ENCODE measurements at regions not wholly inside any gene's neighbourhood (a gene's known extent, or its start where the extent isn't known, plus 50 kb on each side); places are given as distances from the start of the nearest gene placed in this dataset.

- Histone ChIP-seq H3K36me3 (replicated peaks in 1 of 2; ENCODE audit: control insufficient read depth in 1 of 2, insufficient read depth in 2 of 2, low read length in 2 of 2) (no peaks in the 10 kb centered on the region), H3K4me2 (replicated peaks; ENCODE audit: extremely low read depth, low read length, poor library complexity, severe bottlenecking) (no peak overlapping the region), H3K9ac (ENCODE audit: insufficient read depth, low read length, poor library complexity, severe bottlenecking) (no peak overlapping the region), H3K4me1 (ENCODE audit: control insufficient read depth in 1 of 2, insufficient read depth in 2 of 2, low read length in 2 of 2) (no peaks in the 10 kb centered on the region), H3K79me2 (ENCODE audit: insufficient read depth, low read length) (no peaks in the 10 kb centered on the region), H4K20me1 (ENCODE audit: insufficient read depth, low read length) (no peaks in the 10 kb centered on the region), H3K27ac (ENCODE audit: low read depth in 1 of 2, low read length in 2 of 2) (no peak overlapping the region), H3K4me3 (replicated peaks in 1 of 3; ENCODE audit: low read depth in 2 of 3, low read length in 3 of 3) (no peak overlapping the region), H3K9me3 (replicated peaks in 1 of 2; ENCODE audit: control insufficient read depth in 1 of 2, insufficient read depth in 1 of 2, low read length in 2 of 2) (no peaks in the 10 kb centered on the region), H3K27me3 (ENCODE audit: control insufficient read depth in 2 of 2, insufficient read depth in 2 of 2, low read length in 2 of 2) (no peaks in the 10 kb centered on the region), H2AFZ (ENCODE audit: insufficient read depth, low read depth, low read length, poor library complexity, severe bottlenecking) (no peak overlapping the region)
- H3K4me1 Mint-ChIP-seq: no peaks in the 10 kb centered on the region
- peaks cover 0 to 8% (median 1%) of the 10 kb centered on the region in 7 donors for H3K9me3 Mint-ChIP-seq
- no peak overlapping the region for H3K27ac Mint-ChIP-seq
- peaks cover 0 to 6% (median 5%) of the 10 kb centered on the region in 3 donors for H3K27me3 Mint-ChIP-seq (ENCODE audit: low read depth in 3 of 3)
- intact Hi-C loops (cut with micrococcal nuclease): no loop called here
- no peak for DNase-seq
- 100% methylated on average over 2 of the region's 2 CpGs for WGBS (ENCODE audit: insufficient coverage)
- no peak overlapping the region for H3K4me3 Mint-ChIP-seq
- TF ChIP-seq CTCF (IDR thresholded peaks at IDR 0.05): no peak
- no peaks in the 10 kb centered on the region for H3K36me3 Mint-ChIP-seq
Observed at GRCh38 chr10:94075506-94075905, 81.8 kb downstream of the PLCE1 start.

GRCh38 chr10:94076325-94076841, 82.7 kb downstream of the PLCE1 start:
- no peak overlapping the region for H3K4me3 Mint-ChIP-seq
- H3K36me3 Mint-ChIP-seq: no peaks in the 10 kb centered on the region
- H3K27me3 ChIP-seq (ENCODE audit: control insufficient read depth in 2 of 2, insufficient read depth in 2 of 2, low read length in 2 of 2): no peaks in the 10 kb centered on the region
- H3K79me2 ChIP-seq (ENCODE audit: insufficient read depth, low read length): no peaks in the 10 kb centered on the region
- 78% methylated on average over 1 of the region's 2 CpGs for WGBS (ENCODE audit: insufficient coverage)
- H3K27ac ChIP-seq (ENCODE audit: low read depth in 1 of 2, low read length in 2 of 2): no peak overlapping the region
- H3K36me3 ChIP-seq (replicated peaks in 1 of 2; ENCODE audit: control insufficient read depth in 1 of 2, insufficient read depth in 2 of 2, low read length in 2 of 2): no peaks in the 10 kb centered on the region
- no peak for DNase-seq
- H3K4me1 ChIP-seq (ENCODE audit: control insufficient read depth in 1 of 2, insufficient read depth in 2 of 2, low read length in 2 of 2): no peaks in the 10 kb centered on the region
- H3K9me3 ChIP-seq (replicated peaks in 1 of 2; ENCODE audit: control insufficient read depth in 1 of 2, insufficient read depth in 1 of 2, low read length in 2 of 2): no peaks in the 10 kb centered on the region
- no peak overlapping the region for H3K27ac Mint-ChIP-seq
- H4K20me1 ChIP-seq (ENCODE audit: insufficient read depth, low read length): no peaks in the 10 kb centered on the region
- H3K9ac ChIP-seq (ENCODE audit: insufficient read depth, low read length, poor library complexity, severe bottlenecking): no peak overlapping the region
- H2AFZ ChIP-seq (ENCODE audit: insufficient read depth, low read depth, low read length, poor library complexity, severe bottlenecking): no peak overlapping the region
- no peak for TF ChIP-seq CTCF (IDR thresholded peaks at IDR 0.05)
- intact Hi-C loops (cut with micrococcal nuclease): no loop called here
- no peak overlapping the region for H3K4me2 ChIP-seq (replicated peaks; ENCODE audit: extremely low read depth, low read length, poor library complexity, severe bottlenecking)
- no peak overlapping the region for H3K4me3 ChIP-seq (replicated peaks in 1 of 3; ENCODE audit: low read depth in 2 of 3, low read length in 3 of 3)
- H3K4me1 Mint-ChIP-seq: no peaks in the 10 kb centered on the region
- H3K9me3 Mint-ChIP-seq: peaks cover 0 to 7% (median 1%) of the 10 kb centered on the region in 7 donors
- peaks cover 0 to 6% (median 5%) of the 10 kb centered on the region in 3 donors for H3K27me3 Mint-ChIP-seq (ENCODE audit: low read depth in 3 of 3)

Measured in CD14-positive monocyte (primary cell).